Liver (tissue), 3 donors: ENCODE measurements at regions not wholly inside any gene's neighbourhood (a gene's known extent, or its start where the extent isn't known, plus 50 kb on each side); places are given as distances from the start of the nearest gene placed in this dataset.
"Not testable (repeated sequence)": the region's sequence is repeated elsewhere in the genome, so short reads cannot be mapped to it uniquely, and the experiment has no call there.

Source experiments
- EGR1 ChIP-seq, 2 donors: IDR thresholded peaks; 2 replicates each; pipeline ENCODE4 v1.6.1; 2016 to 2018; ENCODE audit warnings: antibody characterized with exemption in 2 of 2, low read depth in 2 of 2
- JUND ChIP-seq, 2 donors: IDR thresholded peaks; 2 replicates each; pipeline ENCODE4 v1.6.1; 2016; ENCODE audit warnings: antibody characterized with exemption in 2 of 2
- RAD21 ChIP-seq, 2 donors: IDR thresholded peaks; 2 replicates each; pipeline ENCODE4 v1.6.1; 2016; ENCODE audit warnings: antibody characterized with exemption in 2 of 2, mild to moderate bottlenecking in 2 of 2
- TAF1 ChIP-seq: conservative IDR thresholded peaks from 2 replicates; pipeline ENCODE4 v1.6.1; 2016; ENCODE audit warnings: antibody characterized with exemption, mild to moderate bottlenecking
- TF ChIP-seq, protein P1 (sequence below): fragments of 150-350 bp; IDR thresholded peaks from 2 replicates; pipeline ENCODE4 v1.5.1; 2017; ENCODE audit warnings: improper control_type of control experiment, low read depth, low read length; ENCODE audit not compliant: missing input control
- TF ChIP-seq, protein P2 (sequence below): IDR thresholded peaks from 2 replicates; pipeline ENCODE4 v1.6.1; 2016; ENCODE audit warnings: antibody characterized with exemption, mild to moderate bottlenecking
- TF ChIP-seq, protein P3 (sequence below): IDR thresholded peaks from 2 replicates; pipeline ENCODE4 v1.6.1; 2016; ENCODE audit warnings: antibody characterized with exemption
- TF ChIP-seq, protein P4 (sequence below): IDR thresholded peaks from 2 replicates; pipeline ENCODE4 v1.6.1; 2016; ENCODE audit warnings: antibody characterized with exemption
- TF ChIP-seq, protein P5 (sequence below): IDR thresholded peaks from 2 replicates; pipeline ENCODE4 v1.6.1; 2016; ENCODE audit warnings: antibody characterized with exemption
- donor health status: healthy.
- donor health status: healthy.

DNA sequence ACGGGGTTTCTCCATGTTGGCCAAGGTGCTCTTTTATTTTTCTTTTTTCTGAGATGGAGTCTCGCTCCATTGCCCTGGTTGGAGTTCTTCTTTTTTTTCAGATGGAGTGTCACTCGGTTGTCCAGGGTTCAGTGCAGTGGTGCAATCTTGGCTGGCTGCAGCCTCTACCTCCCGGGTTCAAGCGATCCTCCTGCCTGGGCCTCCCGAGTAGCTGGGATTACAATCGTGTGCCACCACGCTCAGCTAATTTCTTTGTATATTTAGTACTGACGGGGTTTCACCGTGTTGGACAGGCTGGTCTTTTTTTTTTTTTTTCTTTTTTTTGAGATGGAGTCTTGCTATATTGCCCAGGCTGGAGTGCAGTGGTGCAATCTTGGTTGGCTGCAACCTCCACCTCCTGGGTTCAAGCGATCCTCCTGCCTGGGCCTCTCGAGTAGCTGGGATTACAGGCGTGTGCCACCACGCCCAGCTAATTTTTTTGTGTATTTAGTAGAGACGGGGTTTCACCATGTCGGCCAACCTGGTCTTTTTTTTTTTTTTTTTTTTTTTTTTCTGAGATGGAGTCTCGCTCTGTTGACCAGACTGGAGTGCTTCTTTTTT is 2810.1 kb downstream of the RPIA start:
- TF ChIP-seq, protein P1, sequence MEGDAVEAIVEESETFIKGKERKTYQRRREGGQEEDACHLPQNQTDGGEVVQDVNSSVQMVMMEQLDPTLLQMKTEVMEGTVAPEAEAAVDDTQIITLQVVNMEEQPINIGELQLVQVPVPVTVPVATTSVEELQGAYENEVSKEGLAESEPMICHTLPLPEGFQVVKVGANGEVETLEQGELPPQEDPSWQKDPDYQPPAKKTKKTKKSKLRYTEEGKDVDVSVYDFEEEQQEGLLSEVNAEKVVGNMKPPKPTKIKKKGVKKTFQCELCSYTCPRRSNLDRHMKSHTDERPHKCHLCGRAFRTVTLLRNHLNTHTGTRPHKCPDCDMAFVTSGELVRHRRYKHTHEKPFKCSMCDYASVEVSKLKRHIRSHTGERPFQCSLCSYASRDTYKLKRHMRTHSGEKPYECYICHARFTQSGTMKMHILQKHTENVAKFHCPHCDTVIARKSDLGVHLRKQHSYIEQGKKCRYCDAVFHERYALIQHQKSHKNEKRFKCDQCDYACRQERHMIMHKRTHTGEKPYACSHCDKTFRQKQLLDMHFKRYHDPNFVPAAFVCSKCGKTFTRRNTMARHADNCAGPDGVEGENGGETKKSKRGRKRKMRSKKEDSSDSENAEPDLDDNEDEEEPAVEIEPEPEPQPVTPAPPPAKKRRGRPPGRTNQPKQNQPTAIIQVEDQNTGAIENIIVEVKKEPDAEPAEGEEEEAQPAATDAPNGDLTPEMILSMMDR = not testable (repeated sequence)
- TF ChIP-seq, protein P2, sequence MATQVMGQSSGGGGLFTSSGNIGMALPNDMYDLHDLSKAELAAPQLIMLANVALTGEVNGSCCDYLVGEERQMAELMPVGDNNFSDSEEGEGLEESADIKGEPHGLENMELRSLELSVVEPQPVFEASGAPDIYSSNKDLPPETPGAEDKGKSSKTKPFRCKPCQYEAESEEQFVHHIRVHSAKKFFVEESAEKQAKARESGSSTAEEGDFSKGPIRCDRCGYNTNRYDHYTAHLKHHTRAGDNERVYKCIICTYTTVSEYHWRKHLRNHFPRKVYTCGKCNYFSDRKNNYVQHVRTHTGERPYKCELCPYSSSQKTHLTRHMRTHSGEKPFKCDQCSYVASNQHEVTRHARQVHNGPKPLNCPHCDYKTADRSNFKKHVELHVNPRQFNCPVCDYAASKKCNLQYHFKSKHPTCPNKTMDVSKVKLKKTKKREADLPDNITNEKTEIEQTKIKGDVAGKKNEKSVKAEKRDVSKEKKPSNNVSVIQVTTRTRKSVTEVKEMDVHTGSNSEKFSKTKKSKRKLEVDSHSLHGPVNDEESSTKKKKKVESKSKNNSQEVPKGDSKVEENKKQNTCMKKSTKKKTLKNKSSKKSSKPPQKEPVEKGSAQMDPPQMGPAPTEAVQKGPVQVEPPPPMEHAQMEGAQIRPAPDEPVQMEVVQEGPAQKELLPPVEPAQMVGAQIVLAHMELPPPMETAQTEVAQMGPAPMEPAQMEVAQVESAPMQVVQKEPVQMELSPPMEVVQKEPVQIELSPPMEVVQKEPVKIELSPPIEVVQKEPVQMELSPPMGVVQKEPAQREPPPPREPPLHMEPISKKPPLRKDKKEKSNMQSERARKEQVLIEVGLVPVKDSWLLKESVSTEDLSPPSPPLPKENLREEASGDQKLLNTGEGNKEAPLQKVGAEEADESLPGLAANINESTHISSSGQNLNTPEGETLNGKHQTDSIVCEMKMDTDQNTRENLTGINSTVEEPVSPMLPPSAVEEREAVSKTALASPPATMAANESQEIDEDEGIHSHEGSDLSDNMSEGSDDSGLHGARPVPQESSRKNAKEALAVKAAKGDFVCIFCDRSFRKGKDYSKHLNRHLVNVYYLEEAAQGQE = not testable (repeated sequence)
- not testable (repeated sequence) for TF ChIP-seq JUND (IDR thresholded peaks at IDR 0.05); EGR1 (IDR thresholded peaks at IDR 0.05; ENCODE audit: low read depth in 2 of 2); TAF1; RAD21 (IDR thresholded peaks at IDR 0.05)
- TF ChIP-seq, protein P3, sequence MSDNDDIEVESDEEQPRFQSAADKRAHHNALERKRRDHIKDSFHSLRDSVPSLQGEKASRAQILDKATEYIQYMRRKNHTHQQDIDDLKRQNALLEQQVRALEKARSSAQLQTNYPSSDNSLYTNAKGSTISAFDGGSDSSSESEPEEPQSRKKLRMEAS = not testable (repeated sequence)
- TF ChIP-seq, protein P4, sequence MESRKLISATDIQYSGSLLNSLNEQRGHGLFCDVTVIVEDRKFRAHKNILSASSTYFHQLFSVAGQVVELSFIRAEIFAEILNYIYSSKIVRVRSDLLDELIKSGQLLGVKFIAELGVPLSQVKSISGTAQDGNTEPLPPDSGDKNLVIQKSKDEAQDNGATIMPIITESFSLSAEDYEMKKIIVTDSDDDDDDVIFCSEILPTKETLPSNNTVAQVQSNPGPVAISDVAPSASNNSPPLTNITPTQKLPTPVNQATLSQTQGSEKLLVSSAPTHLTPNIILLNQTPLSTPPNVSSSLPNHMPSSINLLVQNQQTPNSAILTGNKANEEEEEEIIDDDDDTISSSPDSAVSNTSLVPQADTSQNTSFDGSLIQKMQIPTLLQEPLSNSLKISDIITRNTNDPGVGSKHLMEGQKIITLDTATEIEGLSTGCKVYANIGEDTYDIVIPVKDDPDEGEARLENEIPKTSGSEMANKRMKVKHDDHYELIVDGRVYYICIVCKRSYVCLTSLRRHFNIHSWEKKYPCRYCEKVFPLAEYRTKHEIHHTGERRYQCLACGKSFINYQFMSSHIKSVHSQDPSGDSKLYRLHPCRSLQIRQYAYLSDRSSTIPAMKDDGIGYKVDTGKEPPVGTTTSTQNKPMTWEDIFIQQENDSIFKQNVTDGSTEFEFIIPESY = not testable (repeated sequence)
- TF ChIP-seq, protein P5, sequence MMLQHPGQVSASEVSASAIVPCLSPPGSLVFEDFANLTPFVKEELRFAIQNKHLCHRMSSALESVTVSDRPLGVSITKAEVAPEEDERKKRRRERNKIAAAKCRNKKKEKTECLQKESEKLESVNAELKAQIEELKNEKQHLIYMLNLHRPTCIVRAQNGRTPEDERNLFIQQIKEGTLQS = not testable (repeated sequence)
